ENCODE measurements at regions not wholly inside any gene's neighbourhood (a gene's known extent, or its start where the extent isn't known, plus 50 kb on each side); places are given as distances from the start of the nearest gene placed in this dataset.

DNA sequence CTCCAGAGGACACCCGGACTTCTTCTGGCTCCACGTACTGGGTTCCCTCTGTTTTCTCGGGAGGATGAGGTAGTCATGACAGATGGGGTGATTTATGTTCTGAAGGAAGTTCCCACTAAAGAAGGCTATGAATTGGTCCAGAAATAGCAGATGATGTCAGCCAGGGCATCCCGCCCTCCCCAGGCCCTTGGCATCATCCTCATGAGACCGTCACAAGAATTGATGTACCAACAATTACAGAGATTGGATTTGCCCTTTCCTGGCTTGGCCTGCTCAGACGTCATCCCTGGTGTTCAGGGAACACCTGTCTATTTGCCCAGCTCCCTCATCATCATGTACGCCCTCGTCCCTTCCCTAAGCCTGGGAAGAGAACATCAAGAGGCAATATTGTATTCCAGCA lies 102.8 kb upstream of the CCL1 start:
- ATAC-seq (no peak), DNase-seq (no peak)
- Histone ChIP-seq H3K9me3 (ENCODE audit: control insufficient read depth, insufficient read depth, low read length) (no peaks in the 10 kb centered on the region), H3K27ac (ENCODE audit: low read length) (no peak overlapping the region), H3K27me3 (ENCODE audit: control insufficient read depth, insufficient read depth, low read length) (no peaks in the 10 kb centered on the region), H3K4me3 (ENCODE audit: low read length) (no peak overlapping the region), H3K4me1 (ENCODE audit: control insufficient read depth, insufficient read depth, low read length) (no peaks in the 10 kb centered on the region), H3K36me3 (ENCODE audit: control insufficient read depth, insufficient read depth, low read length) (no peaks in the 10 kb centered on the region)
- 69% methylated on average over 8 of the region's 8 CpGs for WGBS (ENCODE audit: insufficient coverage)
- H3K36me3 Mint-ChIP-seq = no peaks in the 10 kb centered on the region
- TF ChIP-seq, protein P1, sequence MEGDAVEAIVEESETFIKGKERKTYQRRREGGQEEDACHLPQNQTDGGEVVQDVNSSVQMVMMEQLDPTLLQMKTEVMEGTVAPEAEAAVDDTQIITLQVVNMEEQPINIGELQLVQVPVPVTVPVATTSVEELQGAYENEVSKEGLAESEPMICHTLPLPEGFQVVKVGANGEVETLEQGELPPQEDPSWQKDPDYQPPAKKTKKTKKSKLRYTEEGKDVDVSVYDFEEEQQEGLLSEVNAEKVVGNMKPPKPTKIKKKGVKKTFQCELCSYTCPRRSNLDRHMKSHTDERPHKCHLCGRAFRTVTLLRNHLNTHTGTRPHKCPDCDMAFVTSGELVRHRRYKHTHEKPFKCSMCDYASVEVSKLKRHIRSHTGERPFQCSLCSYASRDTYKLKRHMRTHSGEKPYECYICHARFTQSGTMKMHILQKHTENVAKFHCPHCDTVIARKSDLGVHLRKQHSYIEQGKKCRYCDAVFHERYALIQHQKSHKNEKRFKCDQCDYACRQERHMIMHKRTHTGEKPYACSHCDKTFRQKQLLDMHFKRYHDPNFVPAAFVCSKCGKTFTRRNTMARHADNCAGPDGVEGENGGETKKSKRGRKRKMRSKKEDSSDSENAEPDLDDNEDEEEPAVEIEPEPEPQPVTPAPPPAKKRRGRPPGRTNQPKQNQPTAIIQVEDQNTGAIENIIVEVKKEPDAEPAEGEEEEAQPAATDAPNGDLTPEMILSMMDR (IDR thresholded peaks at IDR 0.05) = no peak
- H3K27ac Mint-ChIP-seq = no peak overlapping the region
- intact Hi-C loops (cut with micrococcal nuclease) = no loop called here
- no peak overlapping the region for H3K4me3 Mint-ChIP-seq
- peaks cover 6 to 21% of the 10 kb centered on the region in 2 donors for H3K27me3 Mint-ChIP-seq (ENCODE audit: low read depth in 2 of 2)
- no peaks in the 10 kb centered on the region for H3K9me3 Mint-ChIP-seq
- no peaks in the 10 kb centered on the region for H3K4me1 Mint-ChIP-seq

DNA sequence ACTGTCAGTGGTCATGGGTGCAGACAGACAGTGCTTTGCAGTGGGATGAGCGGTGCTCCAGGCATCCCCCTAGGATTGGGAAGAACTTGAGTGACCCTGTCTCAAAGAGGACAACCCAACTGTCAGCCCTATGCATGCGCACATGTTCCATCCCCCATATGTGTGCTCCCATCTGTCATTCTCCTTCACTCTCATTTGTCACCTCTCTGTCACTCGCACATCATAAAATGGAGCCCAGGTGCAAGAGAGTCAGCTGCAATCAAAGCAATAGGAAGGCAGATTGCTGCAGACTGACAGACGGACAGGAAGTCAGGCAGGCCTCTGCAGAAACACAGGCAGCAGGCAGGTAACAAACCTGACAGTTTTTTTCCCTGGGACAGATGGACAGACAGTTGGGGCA lies 101.8 kb upstream of the CCL1 start:
- TF ChIP-seq, protein P1 (IDR thresholded peaks at IDR 0.05) = no peak
- H3K27ac ChIP-seq (ENCODE audit: low read length) = no peak overlapping the region
- Mint-ChIP-seq H3K27me3 (ENCODE audit: low read depth in 2 of 2) (peaks cover 6 to 24% of the 10 kb centered on the region in 2 donors), H3K4me1 (no peaks in the 10 kb centered on the region), H3K27ac (no peak overlapping the region), H3K4me3 (no peak overlapping the region), H3K36me3 (no peaks in the 10 kb centered on the region), H3K9me3 (no peaks in the 10 kb centered on the region)
- intact Hi-C loops (cut with micrococcal nuclease) = no loop called here
- H3K4me3 ChIP-seq (ENCODE audit: low read length) = no peak overlapping the region
- H3K4me1 ChIP-seq (ENCODE audit: control insufficient read depth, insufficient read depth, low read length) = no peaks in the 10 kb centered on the region
- DNase-seq (no peak), ATAC-seq (no peak)
- H3K27me3 ChIP-seq (ENCODE audit: control insufficient read depth, insufficient read depth, low read length) = no peaks in the 10 kb centered on the region
- H3K36me3 ChIP-seq (ENCODE audit: control insufficient read depth, insufficient read depth, low read length) = no peaks in the 10 kb centered on the region
- WGBS (ENCODE audit: insufficient coverage) = 83% methylated on average over 4 of the region's 4 CpGs
- no peaks in the 10 kb centered on the region for H3K9me3 ChIP-seq (ENCODE audit: control insufficient read depth, insufficient read depth, low read length)

DNA sequence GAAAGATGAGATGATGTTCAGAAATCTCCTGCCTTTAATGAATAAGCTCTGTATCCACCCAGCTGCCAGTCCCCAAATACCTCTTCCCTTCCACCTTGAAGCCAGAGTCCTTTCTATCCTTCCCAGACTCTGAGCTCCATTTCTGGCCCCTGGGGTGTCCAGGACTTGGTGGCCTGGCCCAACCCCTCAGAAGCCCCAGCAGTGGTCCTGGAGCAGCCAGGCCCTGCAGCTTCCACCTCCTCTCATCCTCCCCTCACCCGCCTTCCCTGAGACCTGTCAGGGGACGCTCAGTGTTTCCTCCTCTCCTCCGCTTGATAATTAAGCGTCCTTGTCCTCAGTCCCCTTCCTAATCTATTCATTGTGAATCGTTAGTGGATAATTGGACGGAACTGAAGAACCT lies 95.2 kb upstream of the CCL1 start:
- H3K4me1 ChIP-seq (ENCODE audit: control insufficient read depth, insufficient read depth, low read length) = no peaks in the 10 kb centered on the region
- ATAC-seq (no peak), DNase-seq (no peak)
- Mint-ChIP-seq H3K27ac (no peak overlapping the region), H3K4me3 (no peak overlapping the region), H3K27me3 (ENCODE audit: low read depth in 2 of 2) (peaks cover 30 to 41% of the 10 kb centered on the region in 2 donors), H3K9me3 (no peaks in the 10 kb centered on the region), H3K36me3 (no peaks in the 10 kb centered on the region), H3K4me1 (no peaks in the 10 kb centered on the region)
- TF ChIP-seq, protein P1 (IDR thresholded peaks at IDR 0.05) = no peak
- no peak overlapping the region for H3K4me3 ChIP-seq (ENCODE audit: low read length)
- no peaks in the 10 kb centered on the region for H3K9me3 ChIP-seq (ENCODE audit: control insufficient read depth, insufficient read depth, low read length)
- H3K27me3 ChIP-seq (ENCODE audit: control insufficient read depth, insufficient read depth, low read length) = no peaks in the 10 kb centered on the region
- no peak overlapping the region for H3K27ac ChIP-seq (ENCODE audit: low read length)
- H3K36me3 ChIP-seq (ENCODE audit: control insufficient read depth, insufficient read depth, low read length) = no peaks in the 10 kb centered on the region
- WGBS (ENCODE audit: insufficient coverage) = 87% methylated on average over 6 of the region's 6 CpGs
- intact Hi-C loops (cut with micrococcal nuclease) = no loop called here

DNA sequence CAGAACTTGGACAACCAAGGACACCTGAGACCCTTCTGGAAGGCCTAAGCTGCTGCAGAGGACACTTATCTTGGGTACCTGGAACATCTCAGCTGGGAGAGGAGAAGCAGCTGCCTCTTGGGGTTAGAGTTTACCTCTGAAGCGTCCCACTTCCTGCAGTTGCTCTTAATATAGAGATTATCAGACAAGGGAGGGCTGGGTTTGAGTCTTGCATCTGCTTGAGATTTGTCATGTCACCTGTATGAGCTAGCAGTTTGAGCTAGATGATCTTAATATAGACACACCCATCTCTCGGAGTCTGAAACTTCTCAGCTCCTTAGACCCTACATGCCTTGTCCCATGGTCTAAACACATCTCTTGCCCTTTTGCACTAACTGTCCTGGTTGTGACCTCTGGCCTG lies 93.1 kb upstream of the CCL1 start:
- H3K4me1 Mint-ChIP-seq = no peaks in the 10 kb centered on the region
- intact Hi-C loops (cut with micrococcal nuclease) = no loop called here
- no peaks in the 10 kb centered on the region for H3K9me3 Mint-ChIP-seq
- TF ChIP-seq, protein P1 (IDR thresholded peaks at IDR 0.05) = no peak
- H3K27me3 ChIP-seq (ENCODE audit: control insufficient read depth, insufficient read depth, low read length) = no peaks in the 10 kb centered on the region
- H3K27ac ChIP-seq (ENCODE audit: low read length) = no peak overlapping the region
- no peak overlapping the region for H3K4me3 Mint-ChIP-seq
- ATAC-seq (no peak), DNase-seq (no peak)
- 55% methylated on average over 2 of the region's 2 CpGs for WGBS (ENCODE audit: insufficient coverage)
- no peaks in the 10 kb centered on the region for H3K9me3 ChIP-seq (ENCODE audit: control insufficient read depth, insufficient read depth, low read length)
- H3K4me3 ChIP-seq (ENCODE audit: low read length) = no peak overlapping the region
- no peaks in the 10 kb centered on the region for H3K36me3 ChIP-seq (ENCODE audit: control insufficient read depth, insufficient read depth, low read length)
- H3K4me1 ChIP-seq (ENCODE audit: control insufficient read depth, insufficient read depth, low read length) = no peaks in the 10 kb centered on the region
- no peaks in the 10 kb centered on the region for H3K36me3 Mint-ChIP-seq
- no peak overlapping the region for H3K27ac Mint-ChIP-seq
- H3K27me3 Mint-ChIP-seq (ENCODE audit: low read depth in 2 of 2) = peaks cover 38 to 51% of the 10 kb centered on the region in 2 donors
